ENCODE measurements at regions not wholly inside any gene's neighbourhood (a gene's known extent, or its start where the extent isn't known, plus 50 kb on each side); places are given as distances from the start of the nearest gene placed in this dataset.

DNA sequence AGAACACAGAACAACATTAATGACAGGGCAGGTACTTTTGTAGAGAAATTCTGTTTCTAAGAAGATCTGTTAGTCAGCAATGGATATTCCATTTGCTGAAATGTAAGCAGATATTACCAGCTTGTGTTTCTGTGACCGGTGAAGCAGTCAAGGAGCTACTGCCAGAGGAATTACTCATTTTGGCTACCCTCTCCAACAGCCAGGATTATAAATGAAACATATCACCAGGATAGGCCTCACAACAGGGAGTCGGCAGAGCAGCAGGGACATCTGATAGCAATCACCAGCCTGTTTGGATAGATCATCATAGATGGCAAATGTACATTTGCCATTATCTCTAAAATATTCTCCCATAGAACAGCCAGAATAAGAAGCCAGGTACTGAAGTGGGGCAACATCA lies 440.7 kb downstream of the KCNH5 start:
- no peak for DNase-seq
- intact Hi-C loops (cut with DNase I; ENCODE audit: low total_unique reads) = no loop called here
- no peak for TF ChIP-seq POLR2A (IDR thresholded peaks at IDR 0.05)
- Histone ChIP-seq H3K27me3 (no peaks in the 10 kb centered on the region), H3K36me3 (ENCODE audit: low read depth, missing control alignments) (no peaks in the 10 kb centered on the region), H3K9me3 (no peaks in the 10 kb centered on the region), H3K4me3 (no peak overlapping the region), H3K27ac (no peak overlapping the region), H3K4me1 (no peaks in the 10 kb centered on the region)
- WGBS, 2 donors = 85% methylated on average over 2 of the region's 2 CpGs

DNA sequence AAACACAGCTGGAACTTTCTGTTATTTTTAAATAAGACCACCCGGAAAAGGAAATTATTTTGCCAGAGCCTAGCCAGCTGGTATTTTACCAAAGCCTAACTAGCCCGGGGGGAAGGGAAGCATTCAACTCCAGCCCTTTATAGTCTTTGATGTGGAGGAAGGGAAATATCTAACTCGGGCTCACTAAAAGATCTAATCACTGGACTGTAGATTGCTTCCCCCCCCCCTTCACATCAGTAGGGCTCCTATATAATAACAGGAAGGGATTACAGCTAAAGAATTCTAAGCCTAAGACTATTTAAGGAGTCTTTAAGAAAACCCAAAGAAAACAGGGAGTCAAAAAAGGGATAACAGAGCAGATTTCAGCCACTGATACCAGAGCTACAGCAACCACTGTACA lies 431.1 kb downstream of the KCNH5 start:
- no peak for DNase-seq
- intact Hi-C loops (cut with DNase I; ENCODE audit: low total_unique reads) = no loop called here
- 23 to 36% methylated on average over 3 of the region's 3 CpGs for WGBS, 2 donors

DNA sequence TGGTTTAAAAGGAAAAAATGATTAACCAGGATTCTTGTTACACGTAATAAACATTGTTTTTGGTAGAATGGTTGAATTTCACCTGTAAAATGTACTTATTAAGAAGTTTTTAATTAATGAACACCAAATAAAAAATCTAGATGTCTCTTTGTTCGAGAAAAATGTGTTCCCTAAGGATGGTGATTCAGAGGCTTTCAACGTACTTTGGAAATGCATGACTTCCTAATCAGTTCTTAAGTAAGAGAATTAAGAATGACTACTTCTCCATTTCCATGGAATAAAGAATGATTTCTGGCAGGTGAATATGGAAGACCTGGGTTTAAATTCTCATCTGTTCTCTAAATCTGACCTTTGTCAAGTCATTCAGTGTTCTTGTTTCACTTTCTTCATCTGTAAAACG lies 428.6 kb downstream of the KCNH5 start:
- Histone ChIP-seq H3K27ac (no peak overlapping the region), H3K27me3 (no peaks in the 10 kb centered on the region), H3K4me3 (no peak overlapping the region), H3K36me3 (ENCODE audit: low read depth, missing control alignments) (no peaks in the 10 kb centered on the region), H3K9me3 (no peaks in the 10 kb centered on the region), H3K4me1 (no peaks in the 10 kb centered on the region)
- no peak for DNase-seq
- intact Hi-C loops (cut with DNase I; ENCODE audit: low total_unique reads) = no loop called here
- 69 to 77% methylated on average over 4 of the region's 4 CpGs for WGBS, 2 donors
- TF ChIP-seq POLR2A (IDR thresholded peaks at IDR 0.05) = no peak
- TF ChIP-seq, protein P1, sequence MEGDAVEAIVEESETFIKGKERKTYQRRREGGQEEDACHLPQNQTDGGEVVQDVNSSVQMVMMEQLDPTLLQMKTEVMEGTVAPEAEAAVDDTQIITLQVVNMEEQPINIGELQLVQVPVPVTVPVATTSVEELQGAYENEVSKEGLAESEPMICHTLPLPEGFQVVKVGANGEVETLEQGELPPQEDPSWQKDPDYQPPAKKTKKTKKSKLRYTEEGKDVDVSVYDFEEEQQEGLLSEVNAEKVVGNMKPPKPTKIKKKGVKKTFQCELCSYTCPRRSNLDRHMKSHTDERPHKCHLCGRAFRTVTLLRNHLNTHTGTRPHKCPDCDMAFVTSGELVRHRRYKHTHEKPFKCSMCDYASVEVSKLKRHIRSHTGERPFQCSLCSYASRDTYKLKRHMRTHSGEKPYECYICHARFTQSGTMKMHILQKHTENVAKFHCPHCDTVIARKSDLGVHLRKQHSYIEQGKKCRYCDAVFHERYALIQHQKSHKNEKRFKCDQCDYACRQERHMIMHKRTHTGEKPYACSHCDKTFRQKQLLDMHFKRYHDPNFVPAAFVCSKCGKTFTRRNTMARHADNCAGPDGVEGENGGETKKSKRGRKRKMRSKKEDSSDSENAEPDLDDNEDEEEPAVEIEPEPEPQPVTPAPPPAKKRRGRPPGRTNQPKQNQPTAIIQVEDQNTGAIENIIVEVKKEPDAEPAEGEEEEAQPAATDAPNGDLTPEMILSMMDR (IDR thresholded peaks at IDR 0.05) = no peak

More for the DNA sequence above, 431.1 kb downstream of the KCNH5 start:
- Histone ChIP-seq H3K4me1 (no peaks in the 10 kb centered on the region), H3K4me3 (no peak overlapping the region), H3K27ac (no peak overlapping the region), H3K36me3 (ENCODE audit: low read depth, missing control alignments) (no peaks in the 10 kb centered on the region), H3K9me3 (no peaks in the 10 kb centered on the region), H3K27me3 (no peaks in the 10 kb centered on the region)
- no peak for TF ChIP-seq POLR2A (IDR thresholded peaks at IDR 0.05)
- TF ChIP-seq, protein P1 (IDR thresholded peaks at IDR 0.05) = no peak

DNA sequence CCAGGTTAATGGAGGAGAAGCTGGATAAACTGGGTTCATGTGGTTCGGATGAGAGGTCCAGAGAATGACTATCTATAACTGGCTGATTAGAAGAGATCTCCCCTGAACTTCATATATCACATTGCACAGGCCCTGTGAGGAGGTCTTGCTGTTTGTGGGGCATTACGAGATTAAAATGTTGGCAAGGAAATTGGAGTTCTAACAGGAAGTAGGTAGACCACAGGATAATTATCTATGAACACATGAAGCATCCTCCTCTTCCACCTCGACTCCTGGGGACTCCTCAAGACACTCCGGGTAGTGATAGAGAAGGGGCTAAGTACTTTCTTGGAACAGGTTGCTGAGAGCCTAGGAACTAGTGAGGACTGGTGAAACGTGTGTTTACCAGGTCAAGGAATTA lies 418.8 kb downstream of the KCNH5 start:
- intact Hi-C loops (cut with DNase I; ENCODE audit: low total_unique reads) = no loop called here
- DNase-seq = no peak

DNA sequence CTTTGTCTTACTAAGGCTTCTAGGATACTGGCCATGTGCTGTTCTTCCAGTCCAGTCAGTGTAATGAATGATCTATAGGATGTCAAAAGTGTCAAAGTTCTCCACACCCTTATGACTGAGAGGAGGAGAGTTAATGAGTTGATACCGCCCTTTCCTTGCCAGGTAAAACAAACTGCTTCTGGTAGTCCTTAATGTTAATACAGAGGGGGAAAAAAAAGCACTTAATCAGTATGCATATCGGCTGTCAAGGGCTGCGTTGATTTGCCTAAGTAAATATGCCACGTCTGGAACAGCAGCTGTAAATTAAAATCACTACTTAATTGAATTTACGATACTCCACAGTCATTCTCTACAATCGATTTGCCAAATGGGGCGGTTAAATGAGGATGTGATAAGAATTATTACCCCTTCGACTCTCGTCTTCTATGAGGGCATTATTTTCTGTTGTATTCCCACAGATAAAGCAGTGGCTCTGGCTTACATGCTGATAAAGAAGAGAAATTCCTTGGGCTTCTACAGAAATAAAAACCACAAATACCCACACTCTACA lies 416.0 kb downstream of the KCNH5 start:
- TF ChIP-seq, protein P1 (IDR thresholded peaks at IDR 0.05) = no peak
- TF ChIP-seq POLR2A (IDR thresholded peaks at IDR 0.05) = no peak
- Histone ChIP-seq H3K4me3 (no peak overlapping the region), H3K4me1 (no peaks in the 10 kb centered on the region), H3K9me3 (no peaks in the 10 kb centered on the region), H3K27ac (no peak overlapping the region), H3K27me3 (no peaks in the 10 kb centered on the region), H3K36me3 (ENCODE audit: low read depth, missing control alignments) (no peaks in the 10 kb centered on the region)
- WGBS, 2 donors = 35 to 43% methylated on average over 9 of the region's 9 CpGs
- no peak for DNase-seq
- intact Hi-C loops (cut with DNase I; ENCODE audit: low total_unique reads) = no loop called here

More for the DNA sequence above, 418.8 kb downstream of the KCNH5 start:
- TF ChIP-seq POLR2A (IDR thresholded peaks at IDR 0.05) = no peak
- TF ChIP-seq, protein P1 (IDR thresholded peaks at IDR 0.05) = no peak
- Histone ChIP-seq H3K4me1 (no peaks in the 10 kb centered on the region), H3K4me3 (no peak overlapping the region), H3K9me3 (no peaks in the 10 kb centered on the region), H3K36me3 (ENCODE audit: low read depth, missing control alignments) (no peaks in the 10 kb centered on the region), H3K27me3 (no peaks in the 10 kb centered on the region), H3K27ac (no peak overlapping the region)
- WGBS, 2 donors = 75 to 76% methylated on average over 5 of the region's 5 CpGs

All from testis (tissue), 2 donors.